ENCODE measurements at regions not wholly inside any gene's neighbourhood (a gene's known extent, or its start where the extent isn't known, plus 50 kb on each side); places are given as distances from the start of the nearest gene placed in this dataset.
"Not testable (repeated sequence)": the region's sequence is repeated elsewhere in the genome, so short reads cannot be mapped to it uniquely, and the experiment has no call there.

DNA sequence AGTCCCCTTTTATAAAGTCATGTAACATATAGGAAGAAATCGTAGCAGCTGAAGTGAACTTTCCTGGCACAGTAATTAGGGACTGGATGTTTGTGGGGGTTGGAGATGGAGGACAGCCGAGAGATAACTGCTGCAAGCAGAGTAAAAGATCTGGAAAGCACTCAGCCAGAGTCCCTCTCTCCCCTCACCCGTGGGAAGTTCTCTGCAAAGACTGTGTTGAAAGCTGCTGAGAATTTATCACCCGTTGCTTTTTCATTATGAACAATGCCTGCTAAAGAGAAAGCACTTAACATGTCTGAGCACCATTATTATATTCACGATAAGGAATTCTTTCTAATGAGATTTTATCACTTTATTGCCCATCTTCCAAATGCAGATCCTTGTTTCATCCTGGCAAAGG lies 248.8 kb downstream of the SHOX2 start:
- no peak for DNase-seq (ENCODE audit: low read depth)

DNA sequence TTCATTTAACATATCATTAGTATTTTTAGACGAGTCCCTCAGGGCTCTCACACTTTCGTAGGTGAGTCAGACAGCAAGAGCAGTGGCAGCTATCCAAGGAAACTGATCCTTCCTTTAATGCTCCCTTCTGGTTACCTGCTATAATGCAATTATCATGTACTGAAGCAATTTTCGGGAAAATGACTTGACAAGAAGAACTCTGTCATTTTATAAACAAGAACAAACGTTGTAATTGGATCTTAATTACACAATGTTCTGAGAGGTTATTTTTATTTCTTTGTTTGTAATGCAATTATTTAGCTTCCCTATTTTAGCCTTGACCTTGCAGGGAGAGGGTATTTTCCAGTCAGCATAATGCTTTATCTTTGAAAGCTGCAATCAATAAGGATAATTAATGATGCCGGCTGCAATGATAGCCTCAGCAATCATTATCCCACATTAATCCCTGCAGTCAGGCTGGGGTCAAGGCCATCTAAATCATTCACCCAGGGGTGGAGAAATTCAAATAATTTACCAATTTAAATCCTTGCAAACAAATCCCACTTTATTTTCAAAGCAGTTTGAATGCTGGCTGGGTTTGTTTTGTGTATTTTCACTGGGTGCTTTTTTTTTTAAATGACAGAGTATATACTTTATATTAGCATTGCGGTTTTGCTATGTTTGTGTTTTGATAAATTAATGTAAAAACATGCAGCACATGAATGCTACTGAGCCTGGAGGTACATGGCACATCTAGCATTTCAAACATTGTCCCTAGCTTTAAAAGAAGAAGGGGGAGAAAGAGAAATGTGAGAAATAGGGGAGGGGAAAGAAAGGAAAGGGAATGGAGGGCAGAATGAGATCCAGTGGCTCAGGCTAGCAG lies 249.9 kb downstream of the SHOX2 start:
- no peak for DNase-seq (ENCODE audit: low read depth)

DNA sequence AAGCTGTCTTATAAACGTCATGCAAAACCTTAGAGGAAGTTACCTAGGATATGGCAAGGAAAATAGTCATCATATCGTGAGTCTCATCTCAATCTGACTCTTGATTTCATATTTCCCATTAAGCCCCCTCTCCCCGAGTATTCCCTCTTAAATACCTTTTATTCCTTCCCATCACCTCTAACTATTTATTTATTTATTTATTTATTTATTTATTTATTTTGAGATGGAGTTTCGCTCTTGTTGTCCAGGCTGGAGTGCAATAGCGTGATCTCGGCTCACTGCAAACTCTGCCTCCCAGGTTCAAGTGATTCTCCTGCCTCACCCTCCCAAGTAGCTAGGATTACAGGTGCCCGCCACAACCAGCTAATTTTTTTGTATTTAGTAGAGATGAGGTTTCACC lies 260.4 kb downstream of the SHOX2 start:
- DNase-seq (ENCODE audit: low read depth): not testable (repeated sequence)

DNA sequence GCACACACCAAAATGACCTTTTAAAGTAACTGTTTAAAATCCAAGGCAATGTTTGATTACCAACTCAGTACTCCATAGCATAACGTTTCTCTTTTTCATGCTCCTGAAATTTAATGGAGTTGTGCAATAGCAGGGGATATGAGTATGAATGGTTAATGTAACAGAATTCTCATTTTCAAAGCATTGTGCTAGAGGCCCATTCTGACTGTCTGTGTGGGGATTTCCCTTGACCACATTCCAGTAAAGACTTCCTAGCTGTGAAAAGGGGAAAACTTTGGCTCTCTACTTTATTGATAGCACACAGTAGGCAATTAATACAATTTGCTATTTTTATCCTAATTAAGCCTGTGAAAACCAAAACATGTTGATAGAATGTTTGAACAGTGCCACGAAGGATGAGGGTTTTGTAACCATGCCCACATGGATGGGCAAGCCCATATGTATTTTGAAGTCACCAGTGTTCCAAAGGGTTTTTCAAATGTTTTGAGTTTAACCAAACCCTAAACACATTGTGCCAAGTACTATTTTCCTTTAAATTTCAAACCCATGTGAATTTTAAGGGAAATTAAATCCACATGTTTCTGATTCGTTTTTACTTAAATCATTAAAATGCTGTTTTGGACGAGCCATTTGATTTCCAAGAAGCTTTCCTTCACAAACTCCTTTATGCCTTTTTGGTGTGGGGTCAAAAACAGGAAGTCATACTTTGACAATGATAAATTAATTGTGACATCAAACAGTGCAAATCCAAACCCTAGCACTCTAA lies 261.2 kb downstream of the SHOX2 start:
- peak; percentile 50 for DNase-seq (ENCODE audit: low read depth)

DNA sequence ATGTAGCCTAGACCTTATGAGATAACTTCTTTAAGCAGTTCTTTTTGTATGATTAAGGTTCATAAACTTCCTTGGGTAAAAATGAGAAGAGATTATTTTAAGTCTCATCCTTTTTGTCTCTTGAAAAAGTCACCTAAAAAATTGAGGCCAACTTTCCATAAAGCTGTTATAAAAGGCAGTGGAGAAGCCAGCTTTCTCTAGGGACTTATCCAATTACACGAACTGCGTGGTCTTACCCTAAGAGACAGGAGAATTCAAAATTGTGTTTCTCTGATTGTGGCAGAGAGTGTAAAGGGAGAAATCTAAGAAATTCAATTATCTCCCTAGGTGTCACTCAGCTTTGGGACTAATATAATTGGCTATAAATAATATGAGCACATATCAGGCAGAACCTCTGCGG lies 262.0 kb downstream of the SHOX2 start:
- no peak for DNase-seq (ENCODE audit: low read depth)

DNA sequence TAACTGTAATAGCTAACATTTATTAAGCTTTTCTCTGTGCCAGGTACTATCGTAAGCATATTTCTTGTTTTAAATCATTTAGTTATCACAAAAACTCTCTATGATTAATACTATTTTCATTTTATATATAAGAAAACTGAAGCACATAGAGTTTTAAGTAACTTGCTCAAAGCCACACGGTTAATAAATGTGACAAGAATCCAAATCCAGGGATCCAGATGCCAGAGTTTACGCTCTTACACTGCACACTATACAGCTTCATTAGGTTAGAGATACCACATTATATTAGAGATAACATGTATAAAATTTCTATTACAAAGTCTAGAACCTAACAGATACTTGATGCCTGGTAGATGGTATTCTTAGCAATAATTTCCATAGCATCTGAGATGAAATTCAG lies 265.2 kb downstream of the SHOX2 start:
- DNase-seq (ENCODE audit: low read depth): no peak

DNA sequence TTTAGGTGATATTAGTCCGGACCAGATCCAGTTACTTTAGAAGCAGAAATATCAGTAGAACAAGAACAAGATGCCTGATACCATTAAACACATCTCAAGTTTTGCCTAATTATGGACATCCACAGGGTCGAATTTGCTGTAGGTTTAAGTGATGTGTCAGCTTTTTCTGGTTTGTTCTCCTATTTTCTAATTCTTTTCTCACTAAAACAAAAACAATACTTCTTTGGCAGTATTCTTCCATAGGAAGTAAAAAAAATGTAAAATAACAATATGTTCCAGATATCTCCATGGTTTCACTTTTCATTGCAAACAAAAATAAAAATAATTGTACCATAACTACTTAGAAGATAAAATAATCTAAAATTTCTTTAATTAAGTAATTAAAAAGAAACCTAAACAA lies 265.7 kb downstream of the SHOX2 start:
- DNase-seq (ENCODE audit: low read depth): no peak

DNA sequence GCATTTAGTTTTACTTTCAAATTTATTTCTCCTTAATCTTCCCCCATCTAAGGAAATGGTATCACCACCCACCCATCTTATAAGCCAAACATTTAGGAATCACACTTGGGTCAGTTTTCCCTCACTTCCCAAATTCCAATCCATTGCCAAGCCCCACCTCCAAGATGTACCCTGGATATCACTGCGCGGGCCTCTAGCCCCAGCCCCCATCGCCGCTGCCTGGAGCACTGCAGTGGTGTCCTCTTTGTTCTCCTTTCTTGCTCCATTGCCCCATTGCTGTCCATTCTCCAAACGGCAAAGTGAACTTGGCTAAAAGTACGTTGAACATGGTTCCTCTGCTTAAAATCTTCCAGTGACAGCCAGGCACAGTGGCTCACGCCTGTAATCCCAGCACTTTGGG lies 267.8 kb downstream of the SHOX2 start:
- no peak for DNase-seq (ENCODE audit: low read depth)

DNA sequence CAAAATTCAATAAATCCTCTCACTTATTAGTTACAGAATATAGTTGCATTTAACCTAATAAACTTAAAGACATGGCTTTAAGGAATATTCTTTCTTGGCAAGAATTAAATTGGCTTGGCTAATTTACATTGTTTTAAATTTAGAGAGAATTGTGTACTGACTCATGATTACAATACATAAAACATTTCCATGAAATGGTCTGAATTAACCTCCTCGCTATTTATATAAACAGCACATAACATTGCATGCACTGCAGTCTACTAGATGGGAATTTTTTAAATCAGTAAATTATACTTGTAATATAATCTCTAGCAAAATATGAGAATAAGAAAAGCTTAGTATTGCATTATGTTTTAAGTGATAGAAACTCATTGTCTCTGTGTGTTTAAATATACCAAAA lies 268.9 kb downstream of the SHOX2 start:
- no peak for DNase-seq (ENCODE audit: low read depth)

DNA sequence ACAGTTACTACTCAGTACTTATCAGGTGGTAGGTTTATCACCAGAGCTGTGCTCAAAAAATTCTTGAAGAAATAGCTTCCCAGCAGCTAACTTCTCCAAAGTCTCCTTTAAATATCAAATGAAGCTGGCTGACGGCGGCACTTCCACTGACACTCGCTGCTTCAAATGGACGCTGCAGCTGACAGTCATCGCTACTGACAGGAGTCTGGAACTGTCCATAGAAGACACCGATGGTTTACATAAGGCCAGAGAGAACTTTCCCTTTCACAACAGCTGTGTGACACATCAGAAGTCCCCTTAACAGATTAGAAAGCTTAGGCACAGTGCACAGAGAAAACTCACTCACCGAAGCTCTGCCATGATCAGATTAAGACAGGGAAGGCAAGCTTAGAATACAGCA lies 270.2 kb downstream of the SHOX2 start:
- no peak for DNase-seq (ENCODE audit: low read depth)

DNA sequence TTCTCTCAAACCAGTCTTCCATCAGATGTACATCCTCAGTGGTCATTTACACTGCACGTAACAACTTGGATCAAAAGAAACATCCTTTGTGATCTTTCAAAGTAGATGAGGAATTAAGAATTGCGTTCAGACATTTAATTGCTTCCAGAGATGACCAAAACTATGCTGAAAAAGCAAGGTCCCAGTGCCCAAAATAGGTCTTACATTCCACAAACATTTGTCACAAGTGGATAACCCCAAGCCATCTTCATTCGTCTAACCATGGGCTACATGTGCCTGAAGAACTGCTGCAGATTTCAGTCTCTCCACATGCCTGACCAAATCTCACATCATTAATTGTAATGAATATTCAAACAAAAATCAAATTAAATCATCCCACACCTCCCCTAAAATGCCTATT lies 273.6 kb downstream of the SHOX2 start:
- peak; percentile 66 for DNase-seq (ENCODE audit: low read depth)

DNA sequence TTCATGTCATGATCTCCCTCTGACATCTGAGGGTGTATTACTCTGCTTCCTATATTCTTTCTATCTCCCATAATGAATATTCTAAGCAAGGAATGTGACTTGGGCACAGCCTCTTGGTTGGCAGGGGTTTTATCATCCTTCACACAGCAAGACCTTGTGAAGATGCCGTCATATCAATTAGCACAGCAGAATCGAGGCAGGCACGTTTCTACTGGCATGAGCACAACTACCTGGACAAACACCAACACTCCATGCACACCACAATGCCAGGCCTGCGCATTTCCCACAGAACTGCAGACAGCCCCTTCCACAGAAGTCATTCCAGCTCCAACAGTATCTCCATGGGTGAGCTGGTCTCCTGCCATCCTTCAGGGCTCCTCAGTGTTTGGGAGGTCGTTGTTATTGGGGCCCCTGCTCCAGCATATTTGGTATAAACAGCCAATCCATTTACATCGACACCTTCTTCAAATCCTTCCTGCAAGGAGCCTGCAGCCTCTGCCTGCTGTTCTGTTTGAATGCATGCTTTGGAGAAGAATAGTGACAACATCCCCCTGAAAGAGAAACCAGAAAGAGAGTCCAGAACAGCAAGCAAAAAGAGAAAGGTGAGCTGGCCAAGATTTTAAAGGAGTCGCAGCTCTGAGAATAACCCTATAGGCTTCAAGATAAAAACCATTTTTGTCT lies 275.5 kb downstream of the SHOX2 start:
- DNase-seq (ENCODE audit: low read depth): no peak

DNA sequence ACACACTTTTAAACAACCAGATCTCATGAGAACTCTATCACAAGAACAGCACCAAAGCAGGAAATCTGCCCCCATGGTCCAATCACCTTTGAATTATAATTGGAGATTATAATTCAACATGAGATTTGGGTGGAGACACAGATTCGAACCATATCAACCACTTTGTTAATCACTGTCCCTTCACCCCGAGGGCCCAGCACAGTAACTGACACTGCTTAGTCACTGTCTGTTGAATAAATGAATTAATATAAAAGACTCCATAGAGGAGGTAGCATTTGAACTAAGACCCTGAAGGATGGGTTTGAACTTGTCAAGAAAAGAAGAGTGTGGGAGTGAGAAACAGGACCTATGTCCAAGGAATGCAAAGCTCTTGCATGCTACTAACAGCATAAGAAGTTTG lies 276.4 kb downstream of the SHOX2 start:
- DNase-seq (ENCODE audit: low read depth): no peak

DNA sequence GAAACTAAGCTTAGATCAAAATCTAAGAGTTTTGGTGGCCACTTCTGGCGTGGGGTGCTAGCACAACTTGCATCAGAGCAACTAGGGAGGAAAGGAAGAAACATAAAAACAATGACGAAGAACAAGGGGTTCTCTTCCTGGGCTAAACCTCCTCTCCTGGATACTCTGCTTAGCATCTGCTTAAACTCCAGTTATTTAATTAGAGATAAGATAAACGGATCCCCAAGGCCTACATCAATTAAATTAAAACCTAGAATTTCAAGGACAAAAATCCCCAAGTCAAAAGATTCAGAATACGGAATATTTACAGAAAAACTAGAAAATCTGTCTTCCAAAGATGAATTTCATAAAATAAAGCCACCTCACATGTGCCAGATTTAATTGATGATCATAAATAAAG lies 281.9 kb downstream of the SHOX2 start:
- DNase-seq (ENCODE audit: low read depth): no peak

DNA sequence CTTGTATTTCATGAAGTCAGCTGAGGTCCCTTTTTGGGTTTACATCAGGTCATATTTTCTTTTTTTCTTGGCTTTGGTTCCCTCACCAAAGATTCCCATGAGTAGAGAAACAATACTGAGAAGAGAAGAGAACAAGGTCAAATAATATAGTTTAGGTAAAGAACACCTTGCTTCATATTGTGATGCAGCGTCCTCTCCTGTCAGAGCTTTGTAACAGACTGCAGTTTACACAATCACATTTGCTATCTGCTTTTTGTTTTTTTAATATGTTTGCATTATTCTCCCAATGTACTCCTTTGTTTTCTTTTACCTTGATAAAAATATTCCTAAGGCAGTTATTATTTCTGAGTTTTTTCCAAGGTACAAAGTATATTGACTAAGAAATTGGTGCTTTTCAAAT lies 283.2 kb downstream of the SHOX2 start:
- no peak for DNase-seq (ENCODE audit: low read depth)

DNA sequence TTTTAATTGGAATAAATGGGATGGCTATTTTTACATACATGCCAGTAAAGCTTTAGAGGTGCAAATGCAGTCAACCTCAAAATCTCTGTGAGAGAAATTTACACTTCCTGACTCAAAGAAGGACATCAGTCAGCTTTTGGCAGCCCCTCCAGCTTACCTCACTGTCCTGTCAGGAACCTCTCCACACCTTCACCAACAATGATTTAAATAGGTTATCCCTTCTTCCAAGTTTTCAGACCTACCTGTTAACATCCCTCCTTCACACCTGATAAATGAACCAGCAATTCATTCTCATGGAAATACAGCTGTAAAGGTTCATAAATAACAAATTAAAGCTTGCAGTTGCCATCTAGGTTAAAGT lies 286.1 kb downstream of the SHOX2 start:
- no peak for DNase-seq (ENCODE audit: low read depth)

DNA sequence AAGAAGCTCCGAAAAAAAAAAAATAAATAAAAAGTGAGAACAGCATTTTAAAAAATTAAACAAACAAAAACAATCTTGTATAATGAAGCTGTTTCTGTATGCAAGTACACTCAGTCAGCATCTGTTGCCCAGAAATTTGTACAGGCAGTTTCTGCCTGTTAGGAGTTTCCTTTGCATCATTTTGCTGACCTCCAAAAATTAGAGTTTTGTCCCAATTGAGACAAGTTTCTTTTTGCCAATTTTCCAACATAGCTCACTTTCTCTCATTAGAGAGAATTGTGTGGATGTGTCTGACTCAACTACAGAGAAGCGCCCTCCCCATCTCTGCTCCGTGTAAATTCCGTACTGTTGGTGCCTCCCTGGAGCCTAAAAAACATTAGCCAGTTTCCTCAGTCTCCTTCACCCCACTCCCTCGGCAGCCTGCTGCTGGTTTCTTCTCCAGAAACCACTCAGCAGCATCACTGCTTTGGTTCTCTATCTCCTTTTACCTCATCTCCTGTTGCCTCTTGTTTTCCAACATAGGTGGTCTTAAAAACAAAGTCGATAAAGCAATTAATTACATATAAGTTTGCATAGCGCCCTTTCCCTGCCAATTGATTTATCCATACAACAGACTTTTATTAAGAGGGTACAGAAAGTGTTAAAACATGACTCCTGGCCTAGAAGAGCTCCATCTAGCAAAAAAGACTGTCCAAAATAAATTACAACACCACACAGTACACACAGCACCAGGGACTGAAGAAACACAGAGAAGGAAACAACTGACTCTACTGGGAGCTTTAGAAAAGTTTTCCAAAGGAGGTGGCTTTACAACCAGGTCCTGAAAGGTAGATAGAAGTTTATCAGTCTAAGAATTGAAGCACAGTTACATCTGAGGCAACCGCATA lies 286.7 kb downstream of the SHOX2 start:
- no peak for DNase-seq (ENCODE audit: low read depth)

DNA sequence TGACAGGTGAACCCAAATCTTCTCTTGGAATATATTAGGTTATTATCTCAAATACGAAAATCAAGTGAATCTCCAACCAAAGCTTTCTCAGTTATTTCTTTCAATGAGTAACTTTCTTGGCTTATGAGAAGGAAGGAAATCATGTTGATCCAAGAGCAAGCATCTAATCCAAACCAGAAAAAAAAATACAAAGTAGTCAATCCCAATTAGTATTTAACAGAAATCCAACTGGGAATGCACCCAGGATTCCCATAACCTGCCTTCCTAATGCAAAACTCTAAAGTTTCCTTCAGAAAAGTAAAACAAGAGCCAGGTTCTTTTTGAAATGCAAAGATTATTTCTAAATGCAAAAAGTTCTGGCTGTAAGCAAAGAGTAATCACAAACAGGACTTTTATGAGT lies 289.3 kb downstream of the SHOX2 start:
- no peak for DNase-seq (ENCODE audit: low read depth)

DNA sequence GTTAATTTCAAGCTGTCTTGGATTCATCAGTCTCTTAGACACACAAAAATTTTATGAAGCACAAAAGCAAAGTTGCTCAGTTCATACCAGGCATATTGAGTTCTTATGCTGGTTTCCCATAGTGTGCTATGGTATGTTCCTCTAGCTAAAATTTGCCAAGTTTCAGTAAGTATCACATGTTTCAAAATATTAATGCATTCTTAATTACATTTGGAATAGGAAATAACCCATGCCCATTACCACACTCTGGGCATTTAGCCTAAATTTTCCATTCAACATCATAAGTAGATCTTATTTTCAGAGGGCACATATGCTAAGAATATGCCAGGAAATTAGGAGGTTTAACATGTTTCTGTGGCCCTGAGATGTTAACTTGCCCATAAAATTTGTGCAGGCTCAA lies 289.9 kb downstream of the SHOX2 start:
- no peak for DNase-seq (ENCODE audit: low read depth)

DNA sequence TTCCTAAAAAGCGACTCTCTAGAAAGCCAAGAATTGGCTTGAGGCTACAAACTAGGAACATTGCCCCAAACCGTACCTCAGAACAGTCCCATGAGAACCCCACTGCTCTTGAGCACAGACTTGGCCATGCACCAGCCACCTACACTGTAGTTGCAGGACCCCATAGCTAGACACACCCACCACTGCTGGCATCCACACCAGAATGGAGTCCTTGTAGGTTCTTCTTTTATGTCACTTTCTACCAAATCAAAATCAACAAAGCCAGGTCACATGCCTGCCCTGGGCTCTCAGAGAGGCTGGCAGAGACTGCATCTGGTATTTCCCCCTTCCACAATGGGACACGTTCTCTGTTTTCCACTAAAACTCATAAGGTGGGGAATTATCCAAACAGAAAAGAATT lies 290.5 kb downstream of the SHOX2 start:
- DNase-seq (ENCODE audit: low read depth): no peak

DNA sequence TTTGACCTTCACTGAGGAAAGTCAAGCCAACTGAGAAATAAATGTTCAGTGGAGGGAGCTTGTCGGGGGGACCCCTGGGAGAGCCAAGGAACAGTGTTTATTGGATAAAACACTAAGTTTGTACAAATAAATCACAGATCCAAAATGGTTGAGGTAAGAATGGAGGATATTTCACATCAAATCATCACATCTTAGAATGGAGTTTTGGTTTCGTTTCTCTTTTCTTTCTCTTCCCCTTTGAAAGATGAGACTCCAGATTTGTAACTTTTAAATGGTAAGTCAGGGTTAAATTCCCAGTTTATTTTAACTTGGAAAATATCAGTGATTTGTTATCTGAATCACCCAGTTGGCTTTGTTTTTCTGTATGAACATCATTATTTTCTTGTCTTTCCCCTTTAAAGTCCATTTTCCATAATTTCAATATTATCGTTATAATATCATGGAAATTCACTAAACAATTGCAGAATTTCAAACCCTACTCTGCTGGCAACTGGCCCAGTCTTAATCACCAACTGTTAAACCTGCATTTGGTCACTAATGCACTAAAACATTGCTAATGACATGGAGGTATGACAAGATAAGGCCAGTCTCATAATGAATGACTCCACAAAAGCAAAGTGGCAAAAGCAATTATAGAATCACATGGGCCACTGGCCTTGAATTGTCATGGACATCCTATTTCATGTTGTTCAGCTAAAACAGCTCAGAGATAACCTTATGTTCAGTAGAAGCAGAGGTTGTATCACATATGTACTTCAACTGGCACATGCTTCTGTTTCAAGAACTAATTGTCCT lies 295.1 kb downstream of the SHOX2 start:
- DNase-seq (ENCODE audit: low read depth): no peak

All from GM04504 (cell line).